ENCODE measurements at regions not wholly inside any gene's neighbourhood (a gene's known extent, or its start where the extent isn't known, plus 50 kb on each side); places are given as distances from the start of the nearest gene placed in this dataset.

DNA sequence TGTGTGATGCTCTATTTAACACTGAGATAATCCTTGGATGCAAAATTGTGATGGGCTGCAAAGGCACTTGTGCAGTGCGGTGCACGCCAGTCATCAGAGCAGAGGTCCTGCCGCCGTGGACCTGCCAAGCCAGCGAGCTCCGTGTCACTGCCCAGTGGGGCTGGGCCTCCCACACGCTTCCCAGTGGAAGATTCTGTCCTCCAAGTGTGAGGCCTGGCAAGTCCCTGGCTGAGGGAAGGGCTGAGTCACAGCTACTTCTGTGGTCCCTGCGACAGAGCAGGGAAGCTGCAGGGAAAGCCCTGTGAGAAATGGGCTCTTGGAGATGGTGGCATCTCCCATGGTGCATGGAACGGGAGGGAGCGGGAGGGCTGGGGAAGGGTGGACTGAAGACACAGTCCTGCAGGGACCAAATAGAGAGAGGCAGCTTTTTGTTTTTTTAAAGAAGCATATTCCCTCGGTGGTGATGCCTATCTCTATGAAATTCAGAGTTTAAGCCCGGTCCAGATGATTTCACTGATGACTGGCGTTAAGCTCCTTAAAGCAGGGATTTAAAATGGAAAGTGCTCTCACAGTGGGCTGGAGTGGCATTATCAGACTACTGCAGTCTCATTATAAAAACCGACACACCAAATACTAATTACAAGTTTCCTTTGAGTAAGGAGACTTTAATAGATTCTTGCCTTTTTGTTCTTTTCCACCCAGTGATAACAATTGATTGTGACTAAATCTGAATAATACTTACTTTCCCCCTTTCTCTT, 413.7 kb downstream of the QKI start:
- Mint-ChIP-seq H3K4me1 (ENCODE audit: low read depth) (no peaks in the 10 kb centered on the region), H3K9me3 (ENCODE audit: low read depth) (peaks cover 12% of the 10 kb centered on the region), H3K4me3 (ENCODE audit: unreplicated experiment) (no peak overlapping the region), H3K27me3 (ENCODE audit: low read depth) (peaks cover 7% of the 10 kb centered on the region), H3K27ac (ENCODE audit: unreplicated experiment) (no peak overlapping the region), H3K36me3 (ENCODE audit: low read depth) (peaks cover 2% of the 10 kb centered on the region)
- TF ChIP-seq, protein P1, sequence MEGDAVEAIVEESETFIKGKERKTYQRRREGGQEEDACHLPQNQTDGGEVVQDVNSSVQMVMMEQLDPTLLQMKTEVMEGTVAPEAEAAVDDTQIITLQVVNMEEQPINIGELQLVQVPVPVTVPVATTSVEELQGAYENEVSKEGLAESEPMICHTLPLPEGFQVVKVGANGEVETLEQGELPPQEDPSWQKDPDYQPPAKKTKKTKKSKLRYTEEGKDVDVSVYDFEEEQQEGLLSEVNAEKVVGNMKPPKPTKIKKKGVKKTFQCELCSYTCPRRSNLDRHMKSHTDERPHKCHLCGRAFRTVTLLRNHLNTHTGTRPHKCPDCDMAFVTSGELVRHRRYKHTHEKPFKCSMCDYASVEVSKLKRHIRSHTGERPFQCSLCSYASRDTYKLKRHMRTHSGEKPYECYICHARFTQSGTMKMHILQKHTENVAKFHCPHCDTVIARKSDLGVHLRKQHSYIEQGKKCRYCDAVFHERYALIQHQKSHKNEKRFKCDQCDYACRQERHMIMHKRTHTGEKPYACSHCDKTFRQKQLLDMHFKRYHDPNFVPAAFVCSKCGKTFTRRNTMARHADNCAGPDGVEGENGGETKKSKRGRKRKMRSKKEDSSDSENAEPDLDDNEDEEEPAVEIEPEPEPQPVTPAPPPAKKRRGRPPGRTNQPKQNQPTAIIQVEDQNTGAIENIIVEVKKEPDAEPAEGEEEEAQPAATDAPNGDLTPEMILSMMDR (IDR thresholded peaks at IDR 0.05): no peak
- DNase-seq (ENCODE audit: low spot score): no peak

DNA sequence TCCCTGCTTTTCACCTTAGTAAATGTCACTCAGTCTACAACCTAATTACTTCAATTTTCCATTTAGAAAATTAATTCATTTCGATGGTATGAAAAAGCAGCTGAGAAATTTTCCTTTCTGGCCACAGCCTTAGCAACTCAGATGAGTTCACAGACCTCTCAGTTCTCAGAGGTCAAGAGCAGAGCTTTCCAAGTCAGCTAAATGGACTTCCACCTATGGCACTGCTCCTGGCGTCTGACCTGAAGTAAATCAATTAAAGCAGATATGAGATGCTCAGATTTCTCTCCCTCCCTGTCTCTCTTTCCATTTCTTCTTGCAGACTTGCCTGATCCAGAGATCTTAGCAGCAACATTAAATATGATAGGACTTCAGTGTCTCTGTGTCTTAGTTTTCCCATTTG, 412.6 kb downstream of the QKI start:
- H3K27me3 Mint-ChIP-seq (ENCODE audit: low read depth): peaks cover 7% of the 10 kb centered on the region
- TF ChIP-seq, protein P1 (IDR thresholded peaks at IDR 0.05): no peak
- no peaks in the 10 kb centered on the region for H3K4me1 Mint-ChIP-seq (ENCODE audit: low read depth)
- DNase-seq (ENCODE audit: low spot score): no peak
- no peak overlapping the region for H3K4me3 Mint-ChIP-seq (ENCODE audit: unreplicated experiment)
- no peak overlapping the region for H3K27ac Mint-ChIP-seq (ENCODE audit: unreplicated experiment)
- peaks cover 2% of the 10 kb centered on the region for H3K36me3 Mint-ChIP-seq (ENCODE audit: low read depth)
- peaks cover 12% of the 10 kb centered on the region for H3K9me3 Mint-ChIP-seq (ENCODE audit: low read depth)

DNA sequence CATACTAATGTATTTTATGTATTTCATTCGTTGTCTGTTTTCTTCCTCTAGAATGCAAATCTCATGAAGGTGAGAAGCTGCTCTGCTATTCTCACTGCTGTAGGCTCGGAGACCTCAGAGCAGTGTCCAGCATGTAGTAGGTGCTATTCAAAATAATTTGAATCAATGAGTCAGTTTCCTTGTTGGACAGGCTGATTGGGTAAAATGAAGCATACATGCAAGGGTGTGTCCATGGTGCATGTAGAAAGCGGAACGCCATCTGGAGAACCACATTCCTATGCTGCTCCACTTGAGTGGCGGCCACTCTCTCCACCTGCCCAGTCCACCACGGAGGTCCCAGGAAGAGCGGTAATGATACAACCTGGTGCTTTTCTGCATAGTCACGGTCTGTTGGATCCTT, 412.1 kb downstream of the QKI start:
- Mint-ChIP-seq H3K27ac (ENCODE audit: unreplicated experiment) (no peak overlapping the region), H3K9me3 (ENCODE audit: low read depth) (peaks cover 7% of the 10 kb centered on the region), H3K27me3 (ENCODE audit: low read depth) (peaks cover 7% of the 10 kb centered on the region), H3K4me3 (ENCODE audit: unreplicated experiment) (no peak overlapping the region), H3K4me1 (ENCODE audit: low read depth) (no peaks in the 10 kb centered on the region), H3K36me3 (ENCODE audit: low read depth) (no peaks in the 10 kb centered on the region)
- no peak for DNase-seq (ENCODE audit: low spot score)
- TF ChIP-seq, protein P1 (IDR thresholded peaks at IDR 0.05): no peak

DNA sequence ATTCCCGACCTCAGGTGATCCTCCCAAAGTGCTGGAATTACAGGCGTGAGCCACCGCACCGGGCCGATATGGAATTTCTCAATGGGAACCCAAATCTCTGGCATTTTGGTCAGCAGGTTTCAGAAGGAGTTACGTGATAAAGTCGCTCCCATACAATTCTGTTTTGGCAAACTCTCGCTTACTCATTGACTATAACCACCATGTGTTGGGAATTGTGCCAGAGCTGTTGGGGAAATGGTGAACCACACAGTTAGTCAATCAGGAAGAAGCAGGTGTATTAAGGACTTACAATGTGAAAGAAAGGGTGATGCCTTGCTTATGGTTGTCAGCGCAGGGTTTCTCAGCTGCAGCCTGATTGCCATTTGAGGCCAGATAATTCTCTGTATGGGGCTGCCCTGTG, 410.5 kb downstream of the QKI start:
- TF ChIP-seq, protein P1 (IDR thresholded peaks at IDR 0.05): no peak
- Mint-ChIP-seq H3K4me1 (ENCODE audit: low read depth) (no peaks in the 10 kb centered on the region), H3K4me3 (ENCODE audit: unreplicated experiment) (no peak overlapping the region), H3K9me3 (ENCODE audit: low read depth) (no peaks in the 10 kb centered on the region), H3K36me3 (ENCODE audit: low read depth) (no peaks in the 10 kb centered on the region), H3K27me3 (ENCODE audit: low read depth) (peaks cover 7% of the 10 kb centered on the region), H3K27ac (ENCODE audit: unreplicated experiment) (no peak overlapping the region)
- DNase-seq (ENCODE audit: low spot score): no peak

DNA sequence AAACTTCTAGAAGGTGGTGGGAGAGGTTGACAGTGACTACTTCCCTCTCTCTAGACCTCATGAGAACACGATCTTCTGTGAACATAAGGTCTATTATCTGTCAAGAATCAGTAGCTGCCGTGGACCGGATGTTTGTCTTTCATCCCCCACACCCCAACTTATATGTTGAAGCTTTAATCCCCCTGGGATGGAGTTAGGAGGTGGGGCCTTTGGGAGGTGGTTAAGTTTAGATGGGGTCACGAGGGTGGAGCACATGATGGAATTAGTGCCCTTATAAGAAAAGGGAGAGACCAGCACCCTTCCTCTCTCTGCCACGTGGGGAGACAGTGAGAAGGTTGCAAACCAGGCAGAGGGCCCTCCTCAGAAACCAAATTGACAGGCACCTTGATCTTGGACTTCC, 409.1 kb downstream of the QKI start:
- no peak overlapping the region for H3K27ac Mint-ChIP-seq (ENCODE audit: unreplicated experiment)
- peaks cover 6% of the 10 kb centered on the region for H3K27me3 Mint-ChIP-seq (ENCODE audit: low read depth)
- no peaks in the 10 kb centered on the region for H3K9me3 Mint-ChIP-seq (ENCODE audit: low read depth)
- H3K4me1 Mint-ChIP-seq (ENCODE audit: low read depth): no peaks in the 10 kb centered on the region
- DNase-seq (ENCODE audit: low spot score): no peak
- H3K4me3 Mint-ChIP-seq (ENCODE audit: unreplicated experiment): no peak overlapping the region
- no peaks in the 10 kb centered on the region for H3K36me3 Mint-ChIP-seq (ENCODE audit: low read depth)
- TF ChIP-seq, protein P1 (IDR thresholded peaks at IDR 0.05): no peak
